ENCODE measurements at regions not wholly inside any gene's neighbourhood (a gene's known extent, or its start where the extent isn't known, plus 50 kb on each side); places are given as distances from the start of the nearest gene placed in this dataset.
A peak's percentile ranks its signal among the peaks of the same experiment; 100 is the strongest.

DNA sequence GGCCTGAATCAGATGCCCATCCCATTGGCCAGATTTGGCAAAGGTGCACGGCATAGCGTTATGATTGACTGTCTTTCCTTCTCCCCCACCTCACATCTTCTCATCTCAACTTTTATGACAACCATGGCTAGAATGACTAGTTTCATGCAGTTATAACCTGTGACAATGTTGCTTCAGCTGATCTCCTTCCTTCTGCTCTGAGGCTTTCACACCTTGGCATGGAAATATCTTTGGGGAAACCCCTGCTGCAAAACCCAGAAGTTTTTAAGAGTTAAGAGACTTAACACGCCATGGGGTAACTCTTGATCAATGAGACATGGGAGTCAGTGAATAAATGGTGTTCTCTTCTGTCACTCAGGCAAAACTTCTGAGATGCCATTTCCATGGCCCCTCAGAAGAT is 290.7 kb upstream of the MDFIC2 start:
- TF ChIP-seq, protein P1, sequence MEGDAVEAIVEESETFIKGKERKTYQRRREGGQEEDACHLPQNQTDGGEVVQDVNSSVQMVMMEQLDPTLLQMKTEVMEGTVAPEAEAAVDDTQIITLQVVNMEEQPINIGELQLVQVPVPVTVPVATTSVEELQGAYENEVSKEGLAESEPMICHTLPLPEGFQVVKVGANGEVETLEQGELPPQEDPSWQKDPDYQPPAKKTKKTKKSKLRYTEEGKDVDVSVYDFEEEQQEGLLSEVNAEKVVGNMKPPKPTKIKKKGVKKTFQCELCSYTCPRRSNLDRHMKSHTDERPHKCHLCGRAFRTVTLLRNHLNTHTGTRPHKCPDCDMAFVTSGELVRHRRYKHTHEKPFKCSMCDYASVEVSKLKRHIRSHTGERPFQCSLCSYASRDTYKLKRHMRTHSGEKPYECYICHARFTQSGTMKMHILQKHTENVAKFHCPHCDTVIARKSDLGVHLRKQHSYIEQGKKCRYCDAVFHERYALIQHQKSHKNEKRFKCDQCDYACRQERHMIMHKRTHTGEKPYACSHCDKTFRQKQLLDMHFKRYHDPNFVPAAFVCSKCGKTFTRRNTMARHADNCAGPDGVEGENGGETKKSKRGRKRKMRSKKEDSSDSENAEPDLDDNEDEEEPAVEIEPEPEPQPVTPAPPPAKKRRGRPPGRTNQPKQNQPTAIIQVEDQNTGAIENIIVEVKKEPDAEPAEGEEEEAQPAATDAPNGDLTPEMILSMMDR (IDR thresholded peaks at IDR 0.05): no peak
- TF ChIP-seq POLR2A (IDR thresholded peaks at IDR 0.05) (no peak), EP300 (IDR thresholded peaks at IDR 0.05) (no peak), POLR2AphosphoS5 (IDR thresholded peaks at IDR 0.05) (no peak)

DNA sequence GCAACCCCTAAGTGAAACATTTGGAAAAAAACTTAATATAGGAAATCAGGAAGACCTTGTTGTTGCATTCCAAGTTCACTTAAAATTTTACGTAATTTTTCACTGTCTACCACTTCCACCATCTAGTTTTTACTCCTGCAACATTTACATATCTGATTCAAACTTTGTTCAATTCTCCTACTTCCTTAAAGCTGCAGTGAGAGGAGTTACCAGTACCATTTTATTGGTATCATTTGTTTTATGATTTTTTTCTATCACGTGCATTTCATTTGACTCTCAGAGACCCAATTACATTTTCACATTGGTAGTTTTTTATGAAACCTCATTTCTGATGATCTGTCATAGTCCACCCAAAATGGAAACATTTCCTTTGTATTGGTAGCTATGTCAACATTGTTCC is 284.9 kb upstream of the MDFIC2 start:
- Histone ChIP-seq H3K36me3 (no peaks in the 10 kb centered on the region), H3K9me3 (no peaks in the 10 kb centered on the region), H3K27ac (no peak overlapping the region), H3K27me3 (no peaks in the 10 kb centered on the region), H3K4me1 (no peaks in the 10 kb centered on the region), H3K4me3 (no peak overlapping the region)
- 88 to 98% (median 93%) methylated on average over 2 of the region's 2 CpGs for WGBS, 5 donors
- intact Hi-C loops (cut with DNase I; ENCODE audit: low total_unique reads): no loop called here
- TF ChIP-seq EP300 (IDR thresholded peaks at IDR 0.05) (no peak), POLR2AphosphoS5 (IDR thresholded peaks at IDR 0.05) (no peak), POLR2A (IDR thresholded peaks at IDR 0.05) (no peak)
- TF ChIP-seq, protein P1 (IDR thresholded peaks at IDR 0.05): no peak
- DNase-seq: no peak

More for the DNA sequence above, 290.7 kb upstream of the MDFIC2 start:
- intact Hi-C loops (cut with DNase I; ENCODE audit: low total_unique reads): no loop called here
- DNase-seq: no peak
- H3K4me3 ChIP-seq: no peak overlapping the region
- no peaks in the 10 kb centered on the region for H3K36me3 ChIP-seq
- H3K9me3 ChIP-seq: no peaks in the 10 kb centered on the region
- WGBS, 5 donors: 52 to 90% (median 59%) methylated on average over 3 of the region's 3 CpGs
- H3K4me1 ChIP-seq: no peaks in the 10 kb centered on the region
- no peaks in the 10 kb centered on the region for H3K27me3 ChIP-seq
- no peak overlapping the region for H3K27ac ChIP-seq

DNA sequence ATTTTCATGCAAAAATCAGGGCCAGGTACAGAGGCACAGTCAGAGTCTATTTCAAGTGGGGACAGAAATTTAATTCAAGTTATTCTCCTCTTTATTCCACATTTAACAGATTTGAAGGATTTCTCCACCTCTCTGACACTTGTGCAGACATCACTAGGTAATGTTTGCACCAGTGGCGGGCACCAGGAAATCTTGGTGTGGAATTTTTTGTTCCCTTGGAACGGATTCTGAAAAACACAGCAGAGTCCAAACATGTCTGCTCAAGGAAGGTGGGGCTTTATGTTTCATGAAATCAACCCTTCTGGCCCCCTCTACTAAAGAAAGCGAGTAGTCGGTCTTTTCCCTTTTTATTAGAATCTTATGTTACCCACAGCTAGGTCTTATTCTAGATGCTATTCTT is 271.2 kb upstream of the MDFIC2 start:
- TF ChIP-seq POLR2A (IDR thresholded peaks at IDR 0.05): no peak
- TF ChIP-seq POLR2AphosphoS5 (IDR thresholded peaks at IDR 0.05): no peak
- TF ChIP-seq, protein P1 (IDR thresholded peaks at IDR 0.05): no peak
- TF ChIP-seq EP300 (IDR thresholded peaks at IDR 0.05): no peak
- 85 to 94% (median 88%) methylated on average over 4 of the region's 4 CpGs for WGBS, 5 donors
- no peak for DNase-seq
- H3K27ac ChIP-seq: no peak overlapping the region
- intact Hi-C loops (cut with DNase I; ENCODE audit: low total_unique reads): no loop called here
- no peaks in the 10 kb centered on the region for H3K9me3 ChIP-seq
- no peaks in the 10 kb centered on the region for H3K4me1 ChIP-seq
- no peak overlapping the region for H3K4me3 ChIP-seq
- H3K36me3 ChIP-seq: no peaks in the 10 kb centered on the region
- H3K27me3 ChIP-seq: no peaks in the 10 kb centered on the region

DNA sequence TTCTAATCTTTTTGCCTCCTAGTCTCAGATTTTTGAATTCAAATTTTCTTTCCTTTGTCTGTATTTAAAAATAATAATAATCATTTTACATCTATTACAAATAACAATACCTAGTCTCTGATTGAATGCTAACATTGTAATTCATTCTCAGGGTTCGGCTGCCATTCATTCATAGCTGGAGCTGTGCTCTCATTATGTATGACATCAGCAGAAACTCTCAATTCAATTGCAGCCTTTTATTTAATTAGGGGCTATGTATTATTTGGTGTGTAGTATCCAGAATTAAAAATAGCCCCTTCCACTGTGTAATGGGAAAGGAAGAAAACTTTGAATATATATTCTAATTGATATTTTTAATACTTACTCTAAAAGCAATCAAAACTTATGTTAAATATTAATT is 270.4 kb upstream of the MDFIC2 start:
- Histone ChIP-seq H3K27ac (no peak overlapping the region), H3K27me3 (no peaks in the 10 kb centered on the region), H3K36me3 (no peaks in the 10 kb centered on the region), H3K9me3 (no peaks in the 10 kb centered on the region), H3K4me3 (no peak overlapping the region), H3K4me1 (no peaks in the 10 kb centered on the region)
- DNase-seq: peak in 1 of 2 donors; percentile 5
- 80 to 91% (median 86%) methylated on average over 1 of the region's 1 CpG for WGBS, 5 donors
- no peak for TF ChIP-seq POLR2AphosphoS5 (IDR thresholded peaks at IDR 0.05)
- TF ChIP-seq EP300 (IDR thresholded peaks at IDR 0.05): no peak
- TF ChIP-seq POLR2A (IDR thresholded peaks at IDR 0.05): no peak
- TF ChIP-seq, protein P1 (IDR thresholded peaks at IDR 0.05): no peak
- intact Hi-C loops (cut with DNase I; ENCODE audit: low total_unique reads): no loop called here

All from stomach (tissue), 8 donors.